CD14-positive monocyte (primary cell): ENCODE measurements at regions not wholly inside any gene's neighbourhood (a gene's known extent, or its start where the extent isn't known, plus 50 kb on each side); places are given as distances from the start of the nearest gene placed in this dataset.

Experiments used
- DNase-seq, 3 donors: peaks; one replicate each; pipeline ENCODE4 v3.0.0-alpha.2; 2011 to 2022
- H2AFZ ChIP-seq: 2 replicates; pipeline ENCODE4 v1.6.0; 2012; ENCODE audit warnings: mild to moderate bottlenecking, low read depth, low read length, inconsistent platforms; ENCODE audit not compliant: insufficient read depth, poor library complexity, severe bottlenecking
- H3K27ac ChIP-seq, 2 donors: 1 replicate in 1 of 2; 2 replicates in 1 of 2; pipeline ENCODE4 v1.5.1; 2012 to 2013; ENCODE audit warnings: low read length in 2 of 2, control low read depth in 1 of 2, inconsistent platforms in 1 of 2, low read depth in 1 of 2, mild to moderate bottlenecking in 1 of 2
- H3K27me3 ChIP-seq, 2 donors: one replicate each; pipeline versions ENCODE4 v1.6.0 to v1.6.1; 2011 to 2013; ENCODE audit warnings: low read length in 2 of 2; ENCODE audit not compliant: control insufficient read depth in 2 of 2, insufficient read depth in 2 of 2
- H3K36me3 ChIP-seq, 2 donors: replicated peaks in 1 of 2; 1 replicate in 1 of 2; 2 replicates in 1 of 2; pipeline versions ENCODE4 v1.5.1 to v1.6.1; 2012 to 2013; ENCODE audit warnings: low read length in 2 of 2, control low read depth in 1 of 2, inconsistent platforms in 1 of 2, mild to moderate bottlenecking in 1 of 2; ENCODE audit not compliant: insufficient read depth in 2 of 2, control insufficient read depth in 1 of 2
- H3K4me1 ChIP-seq, 2 donors: 1 replicate in 1 of 2; 2 replicates in 1 of 2; pipeline versions ENCODE4 v1.5.1 to v1.6.1; 2012 to 2013; ENCODE audit warnings: low read length in 2 of 2, control low read depth in 1 of 2, inconsistent platforms in 1 of 2, mild to moderate bottlenecking in 1 of 2, moderate library complexity in 1 of 2; ENCODE audit not compliant: insufficient read depth in 2 of 2, control insufficient read depth in 1 of 2
- H3K4me2 ChIP-seq: replicated peaks from 2 replicates; pipeline ENCODE3; 2012; ENCODE audit warnings: low read length, moderate library complexity, mild to moderate bottlenecking; ENCODE audit not compliant: poor library complexity, severe bottlenecking; ENCODE audit errors: extremely low read depth
- H3K4me3 ChIP-seq, 3 experiments: fragments of 200-600 bp in 1 of 3; sonication (generic) in 1 of 3; replicated peaks in 1 of 3; 1 replicate in 2 of 3; 2 replicates in 1 of 3; pipeline ENCODE4 v1.5.1; 2011 to 2013; ENCODE audit warnings: low read length in 3 of 3, mild to moderate bottlenecking in 3 of 3, control low read depth in 2 of 3, low read depth in 2 of 3, inconsistent platforms in 1 of 3, moderate library complexity in 1 of 3
- H3K79me2 ChIP-seq: 2 replicates; pipeline ENCODE4 v1.6.0; 2012; ENCODE audit warnings: mild to moderate bottlenecking, control low read depth, inconsistent platforms, low read length, moderate library complexity; ENCODE audit not compliant: insufficient read depth
- H3K9ac ChIP-seq: 2 replicates; pipeline ENCODE4 v1.6.0; 2017; ENCODE audit warnings: low read length, mild to moderate bottlenecking; ENCODE audit not compliant: insufficient read depth, poor library complexity, severe bottlenecking
- H3K9me3 ChIP-seq, 2 donors: replicated peaks in 1 of 2; 1 replicate in 1 of 2; 2 replicates in 1 of 2; pipeline versions ENCODE4 v1.5.1 to v1.6.1; 2012 to 2013; ENCODE audit warnings: low read length in 2 of 2, control low read depth in 1 of 2; ENCODE audit not compliant: control insufficient read depth in 1 of 2, insufficient read depth in 1 of 2
- H4K20me1 ChIP-seq: 2 replicates; pipeline ENCODE4 v1.6.0; 2012; ENCODE audit warnings: mild to moderate bottlenecking, low read length, control low read depth, moderate library complexity; ENCODE audit not compliant: insufficient read depth
- H3K27ac Mint-ChIP-seq, 7 donors: one replicate each; pipeline ENCODE4 v1.8.0; 2020; ENCODE audit warnings: mild to moderate bottlenecking in 7 of 7, mixed read lengths in 7 of 7, moderate library complexity in 6 of 7, inconsistent platforms in 2 of 7
- H3K27me3 Mint-ChIP-seq, 3 donors: one replicate each; pipeline ENCODE4 v1.8.0; 2021 to 2022; ENCODE audit warnings: low read depth in 3 of 3, mild to moderate bottlenecking in 3 of 3, mixed read lengths in 3 of 3, moderate library complexity in 3 of 3, inconsistent platforms in 1 of 3
- H3K36me3 Mint-ChIP-seq, 2 donors: one replicate each; pipeline ENCODE4 v1.8.0; 2020; ENCODE audit warnings: mixed read lengths in 2 of 2, inconsistent platforms in 1 of 2, mild to moderate bottlenecking in 1 of 2
- H3K4me1 Mint-ChIP-seq: one replicate; pipeline ENCODE4 v1.8.0; 2020; ENCODE audit warnings: mild to moderate bottlenecking, mixed read lengths
- H3K4me3 Mint-ChIP-seq, 2 donors: one replicate each; pipeline ENCODE4 v1.8.0; 2020; ENCODE audit warnings: mild to moderate bottlenecking in 2 of 2, mixed read lengths in 2 of 2, moderate library complexity in 1 of 2
- H3K9me3 Mint-ChIP-seq, 7 donors: one replicate each; pipeline ENCODE4 v1.8.0; 2020 to 2022; ENCODE audit warnings: mixed read lengths in 7 of 7, mild to moderate bottlenecking in 6 of 7, moderate library complexity in 6 of 7, inconsistent platforms in 2 of 7
- intact Hi-C, 2 donors: fragments of 100-400 bp; cut with micrococcal nuclease; formaldehyde crosslinking; loops; one replicate each; pipeline versions ENCODE4 v1.15.0 to v1.15.1; 2023
- TF ChIP-seq, protein P1 (sequence below): fragments of 200-600 bp; IDR thresholded peaks from one replicate; pipeline ENCODE4 v1.8.0; 2022; ENCODE audit warnings: antibody characterized with exemption, mild to moderate bottlenecking

DNA sequence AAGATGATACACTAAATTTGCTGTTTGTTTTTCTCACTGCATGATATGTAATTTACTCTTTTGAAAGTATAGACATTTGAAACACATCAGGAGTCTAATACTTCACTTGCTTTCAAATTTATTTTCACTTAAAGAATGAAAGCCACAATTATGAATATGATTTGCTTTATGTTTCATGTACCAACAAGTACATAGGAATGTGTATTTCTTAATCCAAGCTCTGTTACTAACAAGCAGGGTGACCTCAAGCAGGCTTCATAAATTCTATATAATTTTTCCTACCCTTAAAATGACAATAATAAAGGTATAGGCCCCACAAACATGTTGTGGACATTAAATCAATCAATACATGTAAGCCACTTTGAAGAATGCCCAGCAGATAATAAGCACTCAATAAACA lies 170.2 kb upstream of the P2RY1 start:
- Mint-ChIP-seq H3K36me3 (no peaks in the 10 kb centered on the region), H3K4me1 (no peaks in the 10 kb centered on the region), H3K27me3 (no peaks in the 10 kb centered on the region), H3K9me3 (peaks cover 3 to 11% (median 7%) of the 10 kb centered on the region in 7 donors), H3K27ac (no peak overlapping the region), H3K4me3 (no peak overlapping the region)
- intact Hi-C loops: no loop called here
- H3K27ac ChIP-seq: no peak overlapping the region
- no peaks in the 10 kb centered on the region for H3K36me3 ChIP-seq
- H3K27me3 ChIP-seq: no peaks in the 10 kb centered on the region
- H3K4me1 ChIP-seq: no peaks in the 10 kb centered on the region
- peaks cover 4 to 9% of the 10 kb centered on the region in 2 donors for H3K9me3 ChIP-seq
- H2AFZ ChIP-seq: no peak overlapping the region
- H4K20me1 ChIP-seq: no peaks in the 10 kb centered on the region
- no peak for DNase-seq
- H3K4me2 ChIP-seq: no peak overlapping the region
- TF ChIP-seq, protein P1, sequence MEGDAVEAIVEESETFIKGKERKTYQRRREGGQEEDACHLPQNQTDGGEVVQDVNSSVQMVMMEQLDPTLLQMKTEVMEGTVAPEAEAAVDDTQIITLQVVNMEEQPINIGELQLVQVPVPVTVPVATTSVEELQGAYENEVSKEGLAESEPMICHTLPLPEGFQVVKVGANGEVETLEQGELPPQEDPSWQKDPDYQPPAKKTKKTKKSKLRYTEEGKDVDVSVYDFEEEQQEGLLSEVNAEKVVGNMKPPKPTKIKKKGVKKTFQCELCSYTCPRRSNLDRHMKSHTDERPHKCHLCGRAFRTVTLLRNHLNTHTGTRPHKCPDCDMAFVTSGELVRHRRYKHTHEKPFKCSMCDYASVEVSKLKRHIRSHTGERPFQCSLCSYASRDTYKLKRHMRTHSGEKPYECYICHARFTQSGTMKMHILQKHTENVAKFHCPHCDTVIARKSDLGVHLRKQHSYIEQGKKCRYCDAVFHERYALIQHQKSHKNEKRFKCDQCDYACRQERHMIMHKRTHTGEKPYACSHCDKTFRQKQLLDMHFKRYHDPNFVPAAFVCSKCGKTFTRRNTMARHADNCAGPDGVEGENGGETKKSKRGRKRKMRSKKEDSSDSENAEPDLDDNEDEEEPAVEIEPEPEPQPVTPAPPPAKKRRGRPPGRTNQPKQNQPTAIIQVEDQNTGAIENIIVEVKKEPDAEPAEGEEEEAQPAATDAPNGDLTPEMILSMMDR: no peak
- H3K79me2 ChIP-seq: no peaks in the 10 kb centered on the region
- H3K9ac ChIP-seq: no peak overlapping the region
- no peak overlapping the region for H3K4me3 ChIP-seq

DNA sequence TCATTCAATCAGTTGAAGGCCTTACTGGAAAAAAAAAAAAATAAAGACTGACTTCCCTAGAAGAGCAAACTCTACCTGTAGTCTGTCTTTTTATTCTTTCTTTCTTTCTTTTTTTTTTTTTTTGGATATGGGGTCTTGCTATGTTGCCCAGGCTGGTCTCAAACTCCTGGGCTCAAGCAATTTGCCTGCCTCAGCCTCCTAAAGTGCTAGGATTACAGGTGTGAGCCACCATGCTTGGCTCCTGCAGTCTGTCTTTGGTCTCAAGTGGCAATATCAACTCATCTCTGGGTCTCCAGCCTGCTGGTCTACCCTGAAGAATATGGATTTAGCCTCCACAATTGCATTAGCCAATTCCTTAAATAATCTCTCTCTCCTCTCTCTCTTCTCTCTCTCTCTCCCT lies 167.7 kb upstream of the P2RY1 start:
- TF ChIP-seq, protein P1: no peak
- Histone ChIP-seq H3K27me3 (no peaks in the 10 kb centered on the region), H3K79me2 (no peaks in the 10 kb centered on the region), H3K9ac (no peak overlapping the region), H3K4me2 (no peak overlapping the region), H3K4me1 (peaks cover 6 to 8% of the 10 kb centered on the region in 2 donors), H4K20me1 (no peaks in the 10 kb centered on the region), H3K9me3 (no peaks in the 10 kb centered on the region), H3K36me3 (no peaks in the 10 kb centered on the region), H3K27ac (no peak overlapping the region), H3K4me3 (no peak overlapping the region), H2AFZ (no peak overlapping the region)
- Mint-ChIP-seq H3K27me3 (no peaks in the 10 kb centered on the region), H3K9me3 (peaks cover 0 to 6% (median 1%) of the 10 kb centered on the region in 7 donors), H3K36me3 (no peaks in the 10 kb centered on the region), H3K27ac (no peak overlapping the region), H3K4me1 (peaks cover 12% of the 10 kb centered on the region), H3K4me3 (no peak overlapping the region)
- no peak for DNase-seq
- intact Hi-C loops: no loop called here
